Fibroblast of skin of scalp (primary cell): ENCODE measurements at regions not wholly inside any gene's neighbourhood (a gene's known extent, or its start where the extent isn't known, plus 50 kb on each side); places are given as distances from the start of the nearest gene placed in this dataset.

Source experiments
- DNase-seq: peaks from one replicate; pipeline ENCODE4 v3.0.0-alpha.2; 2013

DNA sequence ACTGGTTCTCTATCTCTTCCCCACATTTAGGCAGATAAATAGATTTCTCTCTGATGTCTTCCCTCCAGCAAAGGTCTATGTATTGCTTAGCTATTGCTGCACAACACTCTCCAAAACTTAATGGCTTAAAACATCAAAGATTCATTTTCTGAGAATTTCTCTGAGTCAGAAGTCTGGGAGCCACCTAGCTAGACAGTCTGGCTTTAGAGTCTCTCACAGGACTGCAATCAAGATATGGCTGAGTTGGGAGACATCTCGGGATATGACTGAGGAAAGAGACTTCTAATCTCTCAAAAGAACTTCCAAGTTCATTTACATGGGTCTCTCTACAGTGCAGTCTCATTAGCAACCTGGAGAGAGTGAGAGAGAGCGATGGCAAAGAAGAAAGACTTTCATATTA lies 553.6 kb upstream of the GHITM start:
- no peak for DNase-seq

DNA sequence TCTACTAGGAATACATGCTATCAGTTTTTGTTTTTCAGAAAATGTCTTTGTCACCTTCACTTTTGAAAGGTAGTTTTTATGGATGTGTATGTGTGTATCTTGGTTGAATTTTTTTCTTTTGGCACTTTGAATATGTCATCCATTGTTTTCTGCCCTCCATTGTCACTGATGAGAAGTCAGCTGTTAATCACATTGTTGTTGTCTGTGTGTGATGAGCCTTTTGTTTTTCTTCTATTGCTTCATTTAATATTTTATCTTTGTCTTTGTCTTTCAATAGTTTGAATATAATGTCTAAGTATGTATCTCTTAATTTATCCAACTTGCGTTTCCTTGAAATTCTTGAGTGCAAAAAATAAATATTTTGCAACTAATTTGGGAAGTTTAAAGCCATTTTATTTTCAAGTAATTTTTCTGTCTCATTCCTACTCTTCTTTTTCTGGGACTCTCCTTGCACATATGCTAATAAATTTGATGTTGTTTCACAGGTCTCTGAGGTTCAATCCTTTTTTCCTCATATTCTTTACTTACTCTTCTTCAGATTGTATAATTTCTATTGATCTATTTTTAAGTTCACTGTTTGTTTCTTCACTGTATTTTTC lies 546.9 kb upstream of the GHITM start:
- no peak for DNase-seq

- DNase-seq: no peak
Observed at GRCh38 chr10:83603708-83604107, 535.6 kb upstream of the GHITM start.

- no peak for DNase-seq
Observed at GRCh38 chr10:83605783-83606630, 533.3 kb upstream of the GHITM start.

- no peak for DNase-seq
Observed at GRCh38 chr10:83607959-83608745, 531.2 kb upstream of the GHITM start.

DNA sequence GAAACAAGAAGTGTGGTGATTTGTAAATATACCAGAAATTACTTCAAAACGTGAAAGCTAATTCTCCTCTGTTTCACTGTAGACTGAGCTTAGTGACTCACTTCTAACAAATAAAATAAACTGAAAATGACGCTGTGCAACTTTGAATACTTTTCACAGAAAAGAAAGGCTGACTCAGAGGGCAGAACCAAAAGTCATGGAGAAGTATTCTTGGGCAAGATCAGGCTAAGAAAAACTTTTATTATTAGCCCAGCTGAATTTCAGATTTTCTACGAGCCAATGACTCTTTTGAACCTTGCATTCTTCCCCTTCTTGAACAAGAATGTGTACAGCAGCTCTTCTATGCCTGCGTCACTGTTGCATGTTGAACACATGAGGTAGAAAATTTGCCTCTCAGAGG lies 527.3 kb upstream of the GHITM start:
- DNase-seq: peak; percentile 40

GRCh38 chr10:83612746-83613145 lies 526.6 kb upstream of the GHITM start:
- no peak for DNase-seq

DNA sequence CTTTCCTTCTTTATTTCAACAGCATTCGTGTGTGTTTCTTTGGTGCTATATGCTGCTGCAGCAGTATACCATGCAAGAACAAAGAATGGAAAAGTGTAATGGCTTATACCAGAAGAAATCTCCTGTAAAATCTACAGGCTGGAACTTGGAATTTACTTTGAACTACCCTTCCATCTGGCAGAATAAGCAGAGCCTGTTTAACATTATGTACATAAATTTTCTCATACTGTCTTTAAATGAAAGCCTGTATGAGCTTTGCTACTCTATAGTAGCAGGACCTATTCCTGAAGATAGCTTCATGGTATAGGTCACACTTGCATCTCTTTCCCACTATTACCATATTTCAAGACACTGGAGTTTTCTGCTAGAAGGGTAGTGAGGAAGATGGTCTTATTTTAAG lies 522.1 kb upstream of the GHITM start:
- no peak for DNase-seq

DNA sequence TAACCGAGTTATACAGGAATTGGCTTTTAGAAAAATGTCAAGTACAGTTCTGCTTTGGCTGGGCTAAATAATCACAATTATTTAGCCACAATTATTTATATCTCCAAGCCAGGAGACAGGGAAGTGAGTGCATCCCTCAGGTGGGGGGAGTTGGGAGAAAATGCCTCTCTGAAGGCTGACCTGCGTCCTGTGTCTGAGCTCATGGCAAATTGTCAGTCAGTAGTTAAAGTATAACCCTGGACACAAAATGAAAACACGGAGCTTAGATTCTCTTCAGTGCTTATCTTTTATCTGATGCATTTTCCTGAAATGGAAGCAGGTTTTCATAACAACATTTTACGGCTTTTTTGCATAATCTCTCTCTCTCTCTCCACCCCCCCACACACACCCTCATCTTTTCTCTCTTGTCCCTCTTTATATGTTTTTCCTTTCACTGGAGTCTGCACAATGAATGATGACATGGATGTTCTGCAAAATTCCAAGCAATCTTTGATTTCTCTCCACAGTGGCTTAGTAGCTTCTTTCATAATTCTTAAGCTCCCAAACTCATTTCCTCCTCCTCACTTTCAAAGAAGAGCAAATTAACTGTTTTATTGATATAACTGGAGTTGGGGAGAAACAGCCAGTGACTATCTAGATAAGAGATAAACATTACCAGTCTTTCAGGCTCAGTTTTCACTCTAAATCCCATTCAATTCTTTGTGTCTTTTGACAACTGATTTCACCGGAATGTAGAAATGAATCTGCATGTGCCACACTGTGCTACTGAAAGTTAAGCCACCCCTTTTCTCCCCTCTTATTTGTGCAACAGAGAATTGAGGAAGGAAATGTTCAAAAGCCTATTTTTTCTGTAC lies 521.4 kb upstream of the GHITM start:
- no peak for DNase-seq

DNA sequence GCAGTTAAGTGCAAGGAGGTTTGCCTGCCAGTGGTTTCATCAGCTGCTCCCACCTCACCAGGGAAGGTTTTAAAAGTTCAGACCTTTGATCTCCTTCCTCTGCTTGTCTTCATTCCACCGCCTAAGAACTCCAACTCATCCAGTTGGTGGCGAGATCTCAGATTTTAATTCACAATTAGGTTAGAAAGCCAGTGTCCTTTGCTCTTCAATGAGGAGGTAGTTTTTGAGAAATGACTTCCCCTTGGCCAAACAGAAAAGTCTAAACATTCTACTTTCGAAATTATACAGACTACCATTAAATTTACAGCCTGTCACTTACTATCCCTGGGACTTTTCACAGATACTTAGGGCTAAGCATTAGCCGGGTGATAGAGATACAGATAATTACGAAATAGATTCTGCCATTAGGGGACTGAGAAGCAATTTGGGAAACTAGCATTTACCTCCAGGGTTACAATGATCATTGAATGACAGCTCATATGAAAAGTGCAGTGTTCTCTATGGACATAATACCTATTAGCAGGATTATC lies 513.4 kb upstream of the GHITM start:
- DNase-seq: no peak

GRCh38 chr10:83632701-83633100 lies 506.6 kb upstream of the GHITM start:
- DNase-seq: no peak

DNA sequence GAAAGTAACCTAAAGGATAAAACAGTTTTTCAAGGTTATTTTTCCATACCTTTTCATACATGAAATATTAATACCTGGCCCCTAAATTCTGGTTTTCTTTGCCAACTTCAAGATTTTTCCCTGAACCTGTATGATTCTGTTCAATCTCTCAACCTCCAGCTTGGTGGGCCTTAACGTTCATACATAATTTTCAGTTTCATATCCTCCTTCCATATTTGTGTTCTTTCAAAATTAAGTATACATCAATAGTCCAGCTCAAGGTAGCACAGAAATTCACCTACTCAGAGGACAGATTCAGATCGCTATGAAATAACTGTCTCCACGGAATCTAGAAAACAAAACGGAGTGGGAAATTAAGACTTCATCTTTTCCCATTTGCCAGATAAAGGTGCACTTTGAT lies 505.8 kb upstream of the GHITM start:
- DNase-seq: no peak

DNA sequence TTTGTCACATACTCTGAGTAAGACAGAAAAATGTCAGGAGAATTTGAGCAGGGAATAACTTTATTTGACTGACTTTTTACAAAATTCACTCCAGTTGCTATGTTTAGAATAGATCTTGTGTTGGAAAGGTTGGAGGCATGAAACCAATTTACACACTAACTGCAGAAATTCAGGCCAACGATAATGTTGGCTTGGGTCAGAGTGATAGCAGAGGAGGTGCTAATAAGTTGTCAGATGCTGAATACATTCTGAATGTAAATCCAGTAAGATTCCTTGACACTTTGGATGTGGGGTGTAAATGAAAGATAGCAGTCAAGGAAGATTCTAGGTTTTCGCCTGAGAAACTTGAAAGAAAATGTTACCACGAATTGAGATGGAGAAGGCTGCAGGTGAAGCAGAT lies 502.5 kb upstream of the GHITM start:
- DNase-seq: no peak

GRCh38 chr10:83647526-83647925 lies 491.8 kb upstream of the GHITM start:
- DNase-seq: no peak

DNA sequence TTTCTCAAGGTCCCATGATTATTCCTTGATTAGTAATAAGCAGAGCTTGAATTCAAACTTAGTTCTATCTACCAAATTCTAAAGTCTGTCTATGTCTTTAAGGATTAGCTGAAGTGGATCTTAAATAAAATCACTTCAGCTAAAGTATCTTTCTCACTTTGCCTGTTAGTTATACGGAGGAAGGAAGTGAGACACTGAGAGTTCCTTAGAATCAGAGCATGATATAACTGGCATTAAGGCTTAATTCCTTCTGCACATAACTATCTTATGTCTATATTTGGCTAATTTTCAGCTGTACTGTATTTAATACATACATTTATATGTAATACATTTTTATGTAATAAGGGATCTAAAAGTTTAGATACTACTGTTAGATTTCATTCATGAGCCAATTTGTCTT lies 491.1 kb upstream of the GHITM start:
- DNase-seq: no peak

DNA sequence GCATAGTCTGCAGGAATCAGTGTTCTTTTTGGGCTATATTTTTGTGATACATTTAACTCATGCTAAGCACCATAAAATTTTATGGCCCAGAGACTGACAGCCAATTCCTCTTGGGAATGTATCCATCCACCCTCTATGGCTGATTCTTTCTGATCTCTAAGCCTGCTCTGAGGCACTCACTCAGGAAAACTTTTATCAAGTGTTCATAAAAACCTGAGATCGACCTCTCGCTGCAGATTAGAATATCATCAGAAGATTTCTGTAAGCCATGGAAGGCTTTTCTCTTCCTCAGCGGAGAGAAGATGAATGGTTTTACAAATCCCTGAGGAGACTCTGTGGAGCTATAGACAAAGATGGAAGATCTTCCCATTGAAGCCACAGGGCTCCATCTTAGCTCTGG lies 489.8 kb upstream of the GHITM start:
- DNase-seq: no peak

- DNase-seq: no peak
Observed at GRCh38 chr10:83654689-83655088, 484.6 kb upstream of the GHITM start.

GRCh38 chr10:83656924-83657323 lies 482.4 kb upstream of the GHITM start:
- DNase-seq: no peak

- no peak for DNase-seq
Observed at GRCh38 chr10:83657487-83657886, 481.8 kb upstream of the GHITM start.

DNA sequence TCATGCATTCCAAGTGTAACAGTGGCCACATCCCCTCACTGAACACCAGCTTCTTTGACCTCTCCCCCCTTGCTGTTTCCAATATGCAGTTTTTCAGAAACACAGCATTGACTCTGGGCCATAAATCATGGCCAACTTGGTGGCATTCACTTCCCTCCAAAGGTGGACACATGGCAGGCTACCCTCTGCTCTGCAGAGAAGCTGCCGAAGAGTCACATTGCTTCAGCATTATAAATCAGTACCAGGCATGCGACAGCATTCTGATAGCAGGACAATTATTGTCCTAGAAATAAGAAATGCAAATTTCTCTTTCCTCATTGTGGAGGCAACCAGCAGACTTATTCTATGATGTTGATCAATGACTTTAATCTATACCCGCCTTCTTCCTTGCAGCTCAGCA lies 475.4 kb upstream of the GHITM start:
- no peak for DNase-seq

- DNase-seq: peak; percentile 6
Observed at GRCh38 chr10:83666762-83667161, 472.5 kb upstream of the GHITM start.

- DNase-seq: no peak
Observed at GRCh38 chr10:83667594-83667993, 471.7 kb upstream of the GHITM start.
